B cell (primary cell): ENCODE measurements at regions not wholly inside any gene's neighbourhood (a gene's known extent, or its start where the extent isn't known, plus 50 kb on each side); places are given as distances from the start of the nearest gene placed in this dataset.

Source experiments
- ATAC-seq: fragments of 200-7000 bp; cut with Tn5 transposase; one replicate; pipeline ENCODE4 v1.10.0; 2021; ENCODE audit warnings: low read depth, mild to moderate bottlenecking, moderate number of reproducible peaks, moderate library complexity
- CTCF ChIA-PET: fragments of 350-600 bp; sonication (Branson Sonifier 250); formaldehyde crosslinking; loops from one replicate; lab custom pipeline; 2021; ENCODE audit warnings: antibody characterized with exemption, inconsistent platforms; lab: Charles Lee
- POLR2A ChIA-PET: fragments of 350-600 bp; sonication (Branson Sonifier 250); formaldehyde crosslinking; loops from one replicate; lab custom pipeline; 2021; ENCODE audit warnings: antibody characterized with exemption; lab: Charles Lee
- DNase-seq: peaks from one replicate; pipeline ENCODE4 v3.0.0; 2013
- H2AFZ ChIP-seq: 2 replicates; pipeline ENCODE4 v1.6.1; 2012; ENCODE audit warnings: mild to moderate bottlenecking, low read depth, low read length; ENCODE audit not compliant: insufficient read depth, poor library complexity, severe bottlenecking
- H3K27ac ChIP-seq, 2 donors: 1 replicate in 1 of 2; 2 replicates in 1 of 2; pipeline ENCODE4 v1.5.1; 2012 to 2013; ENCODE audit warnings: low read length in 2 of 2, mild to moderate bottlenecking in 2 of 2, moderate library complexity in 1 of 2
- H3K27me3 ChIP-seq, 4 experiments: fragments of 200-600 bp in 1 of 4; sonication (generic) in 1 of 4; replicated peaks in 1 of 4; 1 replicate in 2 of 4; 2 replicates in 2 of 4; pipeline versions ENCODE4 v1.6.1 to v1.7.0; 2013 to 2016; ENCODE audit warnings: low read length in 3 of 4, mild to moderate bottlenecking in 2 of 4, mixed read lengths in 1 of 4, moderate library complexity in 1 of 4; ENCODE audit not compliant: insufficient read depth in 4 of 4, control insufficient read depth in 3 of 4; ENCODE audit errors: control extremely low read depth in 1 of 4
- H3K36me3 ChIP-seq, 2 experiments: replicated peaks in 1 of 2; 1 replicate in 1 of 2; 2 replicates in 1 of 2; pipeline versions ENCODE4 v1.6.1 to v1.7.1; 2013; ENCODE audit warnings: low read length in 1 of 2; ENCODE audit not compliant: insufficient read depth in 2 of 2, control insufficient read depth in 1 of 2; ENCODE audit errors: control extremely low read depth in 1 of 2, extremely low read depth in 1 of 2
- H3K4me1 ChIP-seq, 2 donors: fragments of 200-600 bp in 1 of 2; sonication (generic) in 1 of 2; 1 replicate in 1 of 2; 2 replicates in 1 of 2; pipeline versions ENCODE4 v1.5.1 to v1.6.1; 2013 to 2017; ENCODE audit warnings: low read length in 2 of 2; ENCODE audit not compliant: control insufficient read depth in 2 of 2, insufficient read depth in 2 of 2
- H3K4me2 ChIP-seq: replicated peaks from 2 replicates; pipeline ENCODE3; 2012; ENCODE audit warnings: mild to moderate bottlenecking, low read depth, low read length; ENCODE audit not compliant: poor library complexity, severe bottlenecking
- H3K4me3 ChIP-seq, 5 experiments: fragments of 200-600 bp in 1 of 5; sonication (generic) in 1 of 5; 1 replicate in 3 of 5; 2 replicates in 2 of 5; pipeline versions ENCODE4 v1.5.1 to v1.7.0; 2011 to 2016; ENCODE audit warnings: low read length in 4 of 5, mild to moderate bottlenecking in 4 of 5, low read depth in 2 of 5, control low read depth in 1 of 5, moderate library complexity in 1 of 5; ENCODE audit not compliant: insufficient read depth in 1 of 5; ENCODE audit errors: control extremely low read depth in 1 of 5, extremely low read depth in 1 of 5
- H3K79me2 ChIP-seq: fragments of 200-600 bp; sonication (generic); one replicate; pipeline ENCODE4 v1.6.0; 2016; ENCODE audit warnings: low read length; ENCODE audit not compliant: control insufficient read depth, insufficient read depth
- H3K9ac ChIP-seq: fragments of 200-600 bp; sonication (generic); 2 replicates; pipeline ENCODE4 v1.6.1; 2017; ENCODE audit warnings: mild to moderate bottlenecking, low read length, moderate library complexity
- H3K9me3 ChIP-seq, 3 donors: one replicate each; pipeline versions ENCODE4 v1.6.1 to v1.7.1; 2013; ENCODE audit warnings: low read length in 2 of 3; ENCODE audit not compliant: control insufficient read depth in 2 of 3, insufficient read depth in 1 of 3; ENCODE audit errors: control extremely low read depth in 1 of 3
- H4K20me1 ChIP-seq: 2 replicates; pipeline ENCODE4 v1.6.0; 2012; ENCODE audit warnings: mild to moderate bottlenecking, low read length; ENCODE audit not compliant: insufficient read depth, control insufficient read depth, poor library complexity, severe bottlenecking
- H3K27ac Mint-ChIP-seq: one replicate; pipeline ENCODE4 v1.8.0; 2021; ENCODE audit warnings: mixed read lengths
- H3K27me3 Mint-ChIP-seq: one replicate; pipeline ENCODE4 v1.8.0; 2021; ENCODE audit warnings: mixed read lengths
- H3K4me1 Mint-ChIP-seq: one replicate; pipeline ENCODE4 v1.8.0; 2021; ENCODE audit warnings: mixed read lengths
- H3K4me3 Mint-ChIP-seq: one replicate; pipeline ENCODE4 v1.8.0; 2021; ENCODE audit warnings: mixed read lengths
- H3K9me3 Mint-ChIP-seq: one replicate; pipeline ENCODE4 v1.8.0; 2022; ENCODE audit warnings: mixed read lengths; ENCODE audit not compliant: insufficient read depth
- EZH2 ChIP-seq: IDR thresholded peaks from 2 replicates; pipeline ENCODE4 v1.6.1; 2012; ENCODE audit warnings: borderline replicate concordance, low read depth, mild to moderate bottlenecking, moderate library complexity, low read length; ENCODE audit not compliant: insufficient read depth, poor library complexity, severe bottlenecking
- WGBS: methylation state at CpG from one replicate; pipeline ENCODE4 v1.1.5; 2013; ENCODE audit warnings: missing lambda C conversion rate; ENCODE audit not compliant: insufficient coverage; 5-methylcytosine and 5-hydroxymethylcytosine counted together
- intact Hi-C: fragments of 100-400 bp; cut with micrococcal nuclease; formaldehyde crosslinking; loops from one replicate; pipeline ENCODE4 v1.10.0; 2022
- TF ChIP-seq, protein P1 (sequence below): fragments of 200-600 bp; IDR thresholded peaks from one replicate; pipeline ENCODE4 v1.8.0; 2022; ENCODE audit warnings: antibody characterized with exemption, mild to moderate bottlenecking

- Mint-ChIP-seq H3K9me3 (no peaks in the 10 kb centered on the region), H3K27ac (no peak overlapping the region), H3K27me3 (no peaks in the 10 kb centered on the region), H3K4me3 (no peak overlapping the region), H3K4me1 (no peaks in the 10 kb centered on the region)
- Histone ChIP-seq H3K9me3 (no peaks in the 10 kb centered on the region), H3K27me3 (no peaks in the 10 kb centered on the region), H3K4me2 (no peak overlapping the region), H3K4me1 (no peaks in the 10 kb centered on the region), H3K27ac (no peak overlapping the region), H2AFZ (no peak overlapping the region), H3K79me2 (no peaks in the 10 kb centered on the region), H3K9ac (no peak overlapping the region), H4K20me1 (no peaks in the 10 kb centered on the region), H3K36me3 (no peaks in the 10 kb centered on the region), H3K4me3 (no peak overlapping the region)
- ATAC-seq (no peak), DNase-seq (no peak)
- TF ChIP-seq, protein P1, sequence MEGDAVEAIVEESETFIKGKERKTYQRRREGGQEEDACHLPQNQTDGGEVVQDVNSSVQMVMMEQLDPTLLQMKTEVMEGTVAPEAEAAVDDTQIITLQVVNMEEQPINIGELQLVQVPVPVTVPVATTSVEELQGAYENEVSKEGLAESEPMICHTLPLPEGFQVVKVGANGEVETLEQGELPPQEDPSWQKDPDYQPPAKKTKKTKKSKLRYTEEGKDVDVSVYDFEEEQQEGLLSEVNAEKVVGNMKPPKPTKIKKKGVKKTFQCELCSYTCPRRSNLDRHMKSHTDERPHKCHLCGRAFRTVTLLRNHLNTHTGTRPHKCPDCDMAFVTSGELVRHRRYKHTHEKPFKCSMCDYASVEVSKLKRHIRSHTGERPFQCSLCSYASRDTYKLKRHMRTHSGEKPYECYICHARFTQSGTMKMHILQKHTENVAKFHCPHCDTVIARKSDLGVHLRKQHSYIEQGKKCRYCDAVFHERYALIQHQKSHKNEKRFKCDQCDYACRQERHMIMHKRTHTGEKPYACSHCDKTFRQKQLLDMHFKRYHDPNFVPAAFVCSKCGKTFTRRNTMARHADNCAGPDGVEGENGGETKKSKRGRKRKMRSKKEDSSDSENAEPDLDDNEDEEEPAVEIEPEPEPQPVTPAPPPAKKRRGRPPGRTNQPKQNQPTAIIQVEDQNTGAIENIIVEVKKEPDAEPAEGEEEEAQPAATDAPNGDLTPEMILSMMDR, result no peak
- no peak for TF ChIP-seq EZH2
- intact Hi-C loops, result no loop called here
- POLR2A ChIA-PET, result no interaction called here
- CTCF ChIA-PET, result no interaction called here
- WGBS, result no CpG with 5 or more reads among the region's 2 CpGs
Observed at GRCh38 chr2:164412831-164413230, 208.5 kb downstream of the GRB14 start.

DNA sequence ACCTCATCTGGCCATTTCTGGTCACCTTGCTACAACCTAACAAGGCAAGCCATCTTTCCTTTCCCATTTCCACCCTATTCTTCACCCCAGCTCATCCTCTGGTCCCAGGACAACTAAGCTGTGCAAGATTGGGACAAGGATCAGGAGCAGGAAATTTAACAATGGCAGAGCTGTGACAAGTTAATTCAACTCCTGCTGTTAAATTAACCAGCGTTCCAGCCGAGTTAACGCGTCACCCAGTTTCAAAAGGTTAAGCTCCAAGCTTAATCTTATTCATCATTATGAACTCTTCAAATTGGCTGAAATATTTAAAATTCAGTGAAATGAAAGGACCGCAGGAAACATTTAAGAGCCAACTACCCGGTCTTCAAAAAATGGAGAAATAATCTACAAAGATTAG, 231.9 kb downstream of the GRB14 start:
- no peak for ATAC-seq
- Mint-ChIP-seq H3K9me3 (no peaks in the 10 kb centered on the region), H3K4me1 (no peaks in the 10 kb centered on the region), H3K27ac (no peak overlapping the region), H3K4me3 (no peak overlapping the region), H3K27me3 (no peaks in the 10 kb centered on the region)
- no peaks in the 10 kb centered on the region for H3K27me3 ChIP-seq
- POLR2A ChIA-PET, result no interaction called here
- H3K9me3 ChIP-seq, result no peaks in the 10 kb centered on the region
- H3K79me2 ChIP-seq, result no peaks in the 10 kb centered on the region
- WGBS, result no CpG with 5 or more reads among the region's 6 CpGs
- intact Hi-C loops, result no loop called here
- no peaks in the 10 kb centered on the region for H3K4me1 ChIP-seq
- H2AFZ ChIP-seq, result no peak overlapping the region
- CTCF ChIA-PET, result no interaction called here
- H3K4me2 ChIP-seq, result no peak overlapping the region
- TF ChIP-seq, protein P1, result no peak
- no peak for TF ChIP-seq EZH2
- H3K36me3 ChIP-seq, result no peaks in the 10 kb centered on the region
- H3K4me3 ChIP-seq, result no peak overlapping the region
- no peak for DNase-seq
- no peak overlapping the region for H3K9ac ChIP-seq
- no peak overlapping the region for H3K27ac ChIP-seq
- H4K20me1 ChIP-seq, result no peaks in the 10 kb centered on the region
